ENCODE measurements at regions not wholly inside any gene's neighbourhood (a gene's known extent, or its start where the extent isn't known, plus 50 kb on each side); places are given as distances from the start of the nearest gene placed in this dataset.

GRCh38 chr5:143484601-143485000, 81.1 kb upstream of the NR3C1 start:
- DNase-seq, result no peak

- no peak for DNase-seq
Observed at GRCh38 chr5:143481697-143482531, 78.4 kb upstream of the NR3C1 start.

- DNase-seq, result no peak
Observed at GRCh38 chr5:143480001-143480400, 76.5 kb upstream of the NR3C1 start.

- no peak for DNase-seq
Observed at GRCh38 chr5:143479394-143479793, 75.9 kb upstream of the NR3C1 start.

GRCh38 chr5:143476601-143477211, 73.2 kb upstream of the NR3C1 start:
- DNase-seq, result no peak

- no peak for DNase-seq
Observed at GRCh38 chr5:143474616-143475015, 71.1 kb upstream of the NR3C1 start.

GRCh38 chr5:143473481-143473880, 70.0 kb upstream of the NR3C1 start:
- DNase-seq, result no peak

- no peak for DNase-seq
Observed at GRCh38 chr5:143472576-143472975, 69.1 kb upstream of the NR3C1 start.

- no peak for DNase-seq
Observed at GRCh38 chr5:143471666-143472464, 68.4 kb upstream of the NR3C1 start.

- DNase-seq, result no peak
Observed at GRCh38 chr5:143471041-143471509, 67.6 kb upstream of the NR3C1 start.

GRCh38 chr5:143470120-143470519, 66.6 kb upstream of the NR3C1 start:
- DNase-seq, result no peak

- no peak for DNase-seq
Observed at GRCh38 chr5:143469125-143469524, 65.6 kb upstream of the NR3C1 start.

GRCh38 chr5:143466632-143467031, 63.1 kb upstream of the NR3C1 start:
- no peak for DNase-seq

- DNase-seq, result no peak
Observed at GRCh38 chr5:143464723-143465490, 61.4 kb upstream of the NR3C1 start.

GRCh38 chr5:143462431-143462830, 58.9 kb upstream of the NR3C1 start:
- DNase-seq, result no peak

GRCh38 chr5:143459433-143459832, 55.9 kb upstream of the NR3C1 start:
- DNase-seq, result no peak

GRCh38 chr5:143456952-143457547, 53.6 kb upstream of the NR3C1 start:
- DNase-seq, result no peak

GRCh38 chr5:143454936-143455516, 51.5 kb upstream of the NR3C1 start:
- no peak for DNase-seq

GRCh38 chr5:143453720-143454119, 50.2 kb upstream of the NR3C1 start:
- no peak for DNase-seq

Measured in CD4-positive, alpha-beta T cell treated with Interleukin-17A for 4 hours (primary cell).